AG10803 (cell line): ENCODE measurements at regions not wholly inside any gene's neighbourhood (a gene's known extent, or its start where the extent isn't known, plus 50 kb on each side); places are given as distances from the start of the nearest gene placed in this dataset.

Experiments used
- DNase-seq: peaks from one replicate; pipeline ENCODE4 v3.0.0; 2010; ENCODE audit warnings: low read depth
- H3K4me3 ChIP-seq: 2 replicates; pipeline ENCODE4 v1.5.1; 2011; ENCODE audit warnings: mild to moderate bottlenecking, low read length, control low read depth
- TF ChIP-seq, protein P1 (sequence below): conservative IDR thresholded peaks from 2 replicates; pipeline ENCODE4 v1.5.1; 2011; ENCODE audit warnings: mild to moderate bottlenecking, low read length, control low read depth, inconsistent platforms

DNA sequence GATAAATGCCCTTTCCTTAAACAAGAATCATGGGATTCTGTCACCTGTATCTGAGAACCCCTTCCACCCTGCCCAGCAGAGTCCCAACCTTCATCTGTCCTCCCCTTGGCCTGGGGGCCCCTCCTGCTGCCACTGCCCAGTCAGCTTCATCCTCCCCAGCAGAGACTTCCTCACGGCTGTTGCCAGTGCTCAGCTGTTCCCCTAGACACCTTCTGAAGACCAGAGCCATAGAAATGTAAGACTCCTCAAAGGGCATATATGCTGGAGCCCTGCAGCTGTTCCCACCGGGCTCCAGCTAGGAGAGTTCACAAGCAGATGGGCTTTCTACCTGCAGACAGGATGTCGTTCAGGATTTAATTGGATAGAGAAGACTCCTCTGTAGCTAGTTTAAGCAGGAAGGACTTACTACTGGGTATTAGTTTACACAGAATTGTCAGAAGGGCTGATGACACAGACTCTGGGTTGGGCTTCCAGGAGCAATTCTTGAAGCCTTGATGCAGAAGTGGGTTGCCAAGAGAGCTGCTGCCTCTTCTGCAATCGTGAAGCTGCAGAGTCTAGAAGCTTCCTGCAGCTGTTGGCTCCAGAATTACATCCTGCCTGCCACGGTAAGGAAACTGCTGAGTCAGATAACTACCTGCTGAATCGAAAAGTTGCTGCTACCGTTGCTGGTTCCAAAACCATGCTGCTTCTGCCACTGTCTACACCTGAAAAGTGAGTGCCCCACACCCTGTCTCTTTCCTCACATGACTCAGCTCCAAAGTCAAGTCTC, 57.1 kb upstream of the MLN start:
- no peak overlapping the region for H3K4me3 ChIP-seq
- TF ChIP-seq, protein P1, sequence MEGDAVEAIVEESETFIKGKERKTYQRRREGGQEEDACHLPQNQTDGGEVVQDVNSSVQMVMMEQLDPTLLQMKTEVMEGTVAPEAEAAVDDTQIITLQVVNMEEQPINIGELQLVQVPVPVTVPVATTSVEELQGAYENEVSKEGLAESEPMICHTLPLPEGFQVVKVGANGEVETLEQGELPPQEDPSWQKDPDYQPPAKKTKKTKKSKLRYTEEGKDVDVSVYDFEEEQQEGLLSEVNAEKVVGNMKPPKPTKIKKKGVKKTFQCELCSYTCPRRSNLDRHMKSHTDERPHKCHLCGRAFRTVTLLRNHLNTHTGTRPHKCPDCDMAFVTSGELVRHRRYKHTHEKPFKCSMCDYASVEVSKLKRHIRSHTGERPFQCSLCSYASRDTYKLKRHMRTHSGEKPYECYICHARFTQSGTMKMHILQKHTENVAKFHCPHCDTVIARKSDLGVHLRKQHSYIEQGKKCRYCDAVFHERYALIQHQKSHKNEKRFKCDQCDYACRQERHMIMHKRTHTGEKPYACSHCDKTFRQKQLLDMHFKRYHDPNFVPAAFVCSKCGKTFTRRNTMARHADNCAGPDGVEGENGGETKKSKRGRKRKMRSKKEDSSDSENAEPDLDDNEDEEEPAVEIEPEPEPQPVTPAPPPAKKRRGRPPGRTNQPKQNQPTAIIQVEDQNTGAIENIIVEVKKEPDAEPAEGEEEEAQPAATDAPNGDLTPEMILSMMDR: no peak
- DNase-seq: peak; percentile 63

GRCh38 chr6:33860006-33860405, 56.2 kb upstream of the MLN start:
- no peak for DNase-seq
- H3K4me3 ChIP-seq: no peak overlapping the region
- TF ChIP-seq, protein P1: no peak

GRCh38 chr6:33858804-33859505, 55.2 kb upstream of the MLN start:
- H3K4me3 ChIP-seq: no peak overlapping the region
- TF ChIP-seq, protein P1: no peak
- no peak for DNase-seq

DNA sequence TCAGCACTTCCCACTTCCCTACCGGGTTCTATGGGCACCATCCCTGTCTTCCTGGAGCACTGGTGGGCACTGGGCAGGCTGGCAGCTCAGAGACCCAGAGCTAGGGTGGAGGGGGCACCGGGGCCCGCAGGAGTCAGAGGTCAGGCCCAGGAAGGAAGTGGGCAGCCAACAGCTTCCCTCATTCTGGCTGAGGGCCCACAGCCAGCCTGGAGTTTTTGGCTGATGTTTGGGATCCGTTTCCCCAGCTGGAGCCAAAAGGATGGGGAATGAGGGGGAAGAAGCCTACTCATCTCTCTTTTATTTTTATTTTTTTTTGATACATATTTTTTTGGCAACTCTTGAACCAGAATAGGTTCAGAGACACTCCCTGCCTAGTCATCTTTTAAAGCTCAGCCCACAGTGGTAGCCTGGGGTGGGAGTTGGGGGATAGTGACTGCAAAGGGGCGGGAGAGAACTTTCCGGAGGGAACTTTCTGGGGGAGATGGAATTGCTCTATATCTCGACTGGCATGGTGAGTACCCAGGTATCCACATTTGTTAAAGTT, 54.2 kb upstream of the MLN start:
- DNase-seq: peak; percentile 16
- TF ChIP-seq, protein P1: no peak
- H3K4me3 ChIP-seq: no peak overlapping the region

- TF ChIP-seq, protein P1: no peak
- DNase-seq: no peak
- H3K4me3 ChIP-seq: no peak overlapping the region
Measured at GRCh38 chr6:33857093-33857931, 53.5 kb upstream of the MLN start.

DNA sequence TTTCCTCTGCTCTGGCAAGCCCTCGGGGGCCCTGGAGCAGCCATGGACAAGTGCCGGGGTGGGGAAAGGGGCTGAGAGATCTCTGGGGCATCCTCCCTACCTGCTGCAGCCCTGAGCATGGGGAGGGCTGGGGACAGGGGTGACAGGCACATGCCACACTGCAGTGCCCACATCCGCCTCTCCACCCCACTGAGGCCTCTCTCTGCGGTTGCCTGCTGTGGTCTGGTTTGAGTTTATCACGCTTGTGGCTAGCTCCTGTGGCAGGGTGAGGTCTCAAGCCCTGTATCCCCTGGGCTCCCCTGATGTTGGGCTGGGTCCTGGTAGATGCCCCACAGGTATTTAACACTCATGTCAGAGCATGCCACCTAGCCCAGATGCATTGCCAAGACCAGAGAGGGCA, 52.9 kb upstream of the MLN start:
- no peak overlapping the region for H3K4me3 ChIP-seq
- no peak for DNase-seq
- TF ChIP-seq, protein P1: no peak
